ENCODE measurements at regions not wholly inside any gene's neighbourhood (a gene's known extent, or its start where the extent isn't known, plus 50 kb on each side); places are given as distances from the start of the nearest gene placed in this dataset.

- no peak for DNase-seq (ENCODE audit: low read depth in 3 of 3)
Observed at GRCh38 chr9:90088434-90088833, 483.6 kb downstream of the GADD45G start.

- DNase-seq (ENCODE audit: low read depth in 3 of 3), result no peak
Observed at GRCh38 chr9:90088856-90089255, 484.0 kb downstream of the GADD45G start.

GRCh38 chr9:90090997-90091396, 486.2 kb downstream of the GADD45G start:
- DNase-seq (ENCODE audit: low read depth in 3 of 3), result no peak

- DNase-seq (ENCODE audit: low read depth in 3 of 3), result no peak
Observed at GRCh38 chr9:90092508-90092907, 487.7 kb downstream of the GADD45G start.

GRCh38 chr9:90095682-90096081, 490.9 kb downstream of the GADD45G start:
- DNase-seq (ENCODE audit: low read depth in 3 of 3), result no peak

- DNase-seq (ENCODE audit: low read depth in 3 of 3), result no peak
Observed at GRCh38 chr9:90097237-90097636, 492.4 kb downstream of the GADD45G start.

- no peak for DNase-seq (ENCODE audit: low read depth in 3 of 3)
Observed at GRCh38 chr9:90098408-90098807, 493.6 kb downstream of the GADD45G start.

- DNase-seq (ENCODE audit: low read depth in 3 of 3), result no peak
Observed at GRCh38 chr9:90099262-90099963, 494.6 kb downstream of the GADD45G start.

GRCh38 chr9:90100014-90100413, 495.2 kb downstream of the GADD45G start:
- no peak for DNase-seq (ENCODE audit: low read depth in 3 of 3)

- DNase-seq (ENCODE audit: low read depth in 3 of 3), result peak; percentile 59 to 72 (median 65)
Observed at GRCh38 chr9:90102292-90102901, 497.6 kb downstream of the GADD45G start.

GRCh38 chr9:90103771-90104170, 499.0 kb downstream of the GADD45G start:
- no peak for DNase-seq (ENCODE audit: low read depth in 3 of 3)

GRCh38 chr9:90105773-90106172, 501.0 kb downstream of the GADD45G start:
- no peak for DNase-seq (ENCODE audit: low read depth in 3 of 3)

- no peak for DNase-seq (ENCODE audit: low read depth in 3 of 3)
Observed at GRCh38 chr9:90107040-90107725, 502.4 kb downstream of the GADD45G start.

- DNase-seq (ENCODE audit: low read depth in 3 of 3), result no peak
Observed at GRCh38 chr9:90107726-90108655, 503.2 kb downstream of the GADD45G start.

GRCh38 chr9:90112788-90113187, 508.0 kb downstream of the GADD45G start:
- DNase-seq (ENCODE audit: low read depth in 3 of 3), result no peak

GRCh38 chr9:90114641-90115425, 510.0 kb downstream of the GADD45G start:
- no peak for DNase-seq (ENCODE audit: low read depth in 3 of 3)

- no peak for DNase-seq (ENCODE audit: low read depth in 3 of 3)
Observed at GRCh38 chr9:90121762-90122161, 517.0 kb downstream of the GADD45G start.

GRCh38 chr9:90124961-90125360, 517.7 kb downstream of the DIRAS2 start:
- no peak for DNase-seq (ENCODE audit: low read depth in 3 of 3)

- no peak for DNase-seq (ENCODE audit: low read depth in 3 of 3)
Observed at GRCh38 chr9:90127923-90128322, 514.7 kb downstream of the DIRAS2 start.

GRCh38 chr9:90128587-90129190, 513.9 kb downstream of the DIRAS2 start:
- DNase-seq (ENCODE audit: low read depth in 3 of 3), result no peak

- no peak for DNase-seq (ENCODE audit: low read depth in 3 of 3)
Observed at GRCh38 chr9:90129446-90129845, 513.2 kb downstream of the DIRAS2 start.
